ENCODE measurements at regions not wholly inside any gene's neighbourhood (a gene's known extent, or its start where the extent isn't known, plus 50 kb on each side); places are given as distances from the start of the nearest gene placed in this dataset.

GRCh38 chr6:77340331-77340730 is 123.0 kb downstream of the HTR1B start:
- Histone ChIP-seq H3K9me3 (replicated peaks) (peaks cover 18% of the 10 kb centered on the region), H3K27me3 (ENCODE audit: low read depth) (no peaks in the 10 kb centered on the region), H3K27ac (replicated peaks) (peak overlapping the region; percentile 87), H3K4me3 (no peak overlapping the region), H3K4me1 (peaks cover 20% of the 10 kb centered on the region), H3K36me3 (no peaks in the 10 kb centered on the region)
- no peak for DNase-seq
- TF ChIP-seq CTCF (IDR thresholded peaks at IDR 0.05; ENCODE audit: borderline replicate concordance): no peak
- intact Hi-C loops (cut with micrococcal nuclease): no loop called here

- Histone ChIP-seq H3K4me1 (peaks cover 20% of the 10 kb centered on the region), H3K27ac (replicated peaks) (peak overlapping the region; percentile 87), H3K4me3 (no peak overlapping the region), H3K27me3 (ENCODE audit: low read depth) (no peaks in the 10 kb centered on the region), H3K9me3 (replicated peaks) (peaks cover 22% of the 10 kb centered on the region), H3K36me3 (no peaks in the 10 kb centered on the region)
- TF ChIP-seq CTCF (IDR thresholded peaks at IDR 0.05; ENCODE audit: borderline replicate concordance): no peak
- no peak for DNase-seq
- intact Hi-C loops (cut with micrococcal nuclease): no loop called here
These were observed 123.4 kb downstream of the HTR1B start for GRCh38 chr6:77339926-77340325.

GRCh38 chr6:77337392-77337791 is 125.9 kb downstream of the HTR1B start:
- intact Hi-C loops (cut with micrococcal nuclease): no loop called here

DNA sequence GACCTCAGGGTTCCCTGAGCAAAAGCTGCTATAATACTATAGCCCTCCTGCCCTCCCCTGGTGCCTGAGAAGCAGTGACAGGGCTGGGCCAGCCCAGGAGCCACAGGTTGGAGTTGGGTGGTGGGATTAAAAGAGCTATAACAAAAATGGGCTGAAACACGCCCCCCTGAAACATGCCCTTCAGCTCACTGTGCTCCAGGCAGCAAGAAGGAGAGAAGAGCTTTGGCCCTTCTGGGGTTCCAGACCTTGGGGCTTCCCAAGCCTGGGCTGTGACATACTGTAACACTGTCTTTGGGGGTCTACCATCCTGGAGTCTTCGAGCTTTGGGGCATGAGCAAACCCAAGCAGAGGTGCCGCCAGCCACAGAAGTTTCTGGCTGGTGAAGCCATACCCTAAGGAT is 129.2 kb downstream of the HTR1B start:
- no peak for TF ChIP-seq CTCF (IDR thresholded peaks at IDR 0.05; ENCODE audit: borderline replicate concordance)
- Histone ChIP-seq H3K36me3 (peaks cover 11% of the 10 kb centered on the region), H3K4me3 (no peak overlapping the region), H3K4me1 (no peaks in the 10 kb centered on the region), H3K9me3 (replicated peaks) (peaks cover 56% of the 10 kb centered on the region), H3K27ac (replicated peaks) (no peak overlapping the region), H3K27me3 (ENCODE audit: low read depth) (no peaks in the 10 kb centered on the region)
- intact Hi-C loops (cut with micrococcal nuclease): no loop called here
- DNase-seq: no peak

More at GRCh38 chr6:77337392-77337791, 125.9 kb downstream of the HTR1B start:
- TF ChIP-seq CTCF (IDR thresholded peaks at IDR 0.05; ENCODE audit: borderline replicate concordance): no peak
- no peak for DNase-seq
- peaks cover 47% of the 10 kb centered on the region for H3K9me3 ChIP-seq (replicated peaks)
- no peak overlapping the region for H3K4me3 ChIP-seq
- peaks cover 11% of the 10 kb centered on the region for H3K36me3 ChIP-seq
- no peaks in the 10 kb centered on the region for H3K27me3 ChIP-seq (ENCODE audit: low read depth)
- H3K27ac ChIP-seq (replicated peaks): no peak overlapping the region
- peaks cover 20% of the 10 kb centered on the region for H3K4me1 ChIP-seq

DNA sequence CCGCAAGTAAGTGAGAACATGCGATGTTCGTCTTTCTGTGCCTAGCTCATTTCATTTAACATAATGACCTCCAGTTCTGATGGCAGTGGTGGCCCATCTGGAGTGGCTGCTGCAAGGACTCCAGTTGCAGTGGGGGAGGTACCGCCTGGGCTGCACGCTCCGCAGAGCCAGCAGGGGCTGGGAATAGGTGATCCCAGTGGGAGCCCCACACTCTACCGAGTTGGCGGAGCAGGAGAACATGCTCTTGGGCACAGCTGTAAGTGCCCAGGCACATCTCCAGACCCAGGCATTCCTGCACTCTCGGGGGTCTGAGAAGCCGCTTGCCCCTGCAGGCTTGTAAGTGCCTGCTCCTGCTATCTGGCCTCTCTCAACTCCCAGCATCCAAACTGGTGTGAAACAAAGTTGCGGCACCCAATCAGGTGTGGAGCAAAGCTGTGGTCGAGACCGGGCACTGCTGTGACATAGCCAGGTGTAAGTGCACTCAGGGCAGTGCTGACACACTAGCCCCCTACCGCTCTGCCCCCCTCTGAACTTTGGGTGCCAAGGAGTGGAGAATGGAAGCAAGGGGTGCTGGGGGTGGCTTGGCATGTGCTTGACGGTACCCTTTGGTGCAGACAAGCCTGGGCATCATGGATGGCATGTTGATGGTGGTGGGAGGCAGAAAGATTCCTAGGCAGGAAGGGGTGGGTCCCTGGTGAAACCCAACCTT is 130.2 kb downstream of the HTR1B start:
- H3K4me3 ChIP-seq: no peak overlapping the region
- intact Hi-C loops (cut with micrococcal nuclease): no loop called here
- H3K27ac ChIP-seq (replicated peaks): no peak overlapping the region
- peaks cover 54% of the 10 kb centered on the region for H3K9me3 ChIP-seq (replicated peaks)
- TF ChIP-seq CTCF (IDR thresholded peaks at IDR 0.05; ENCODE audit: borderline replicate concordance): no peak
- no peaks in the 10 kb centered on the region for H3K27me3 ChIP-seq (ENCODE audit: low read depth)
- DNase-seq: no peak
- H3K4me1 ChIP-seq: no peaks in the 10 kb centered on the region
- peaks cover 11% of the 10 kb centered on the region for H3K36me3 ChIP-seq
